Stimulated activated CD8-positive, alpha-beta memory T cell treated with anti-CD3 and anti-CD28 coated beads, Interleukin-12 subunit alpha, Interleukin-12 subunit beta, amount 100 ng/mL, for 24 hours (primary cell): ENCODE measurements at regions not wholly inside any gene's neighbourhood (a gene's known extent, or its start where the extent isn't known, plus 50 kb on each side); places are given as distances from the start of the nearest gene placed in this dataset.

Source experiments
- DNase-seq: peaks from one replicate; pipeline ENCODE4 v3.0.0-alpha.2; 2020; ENCODE audit errors: extremely low read depth

DNA sequence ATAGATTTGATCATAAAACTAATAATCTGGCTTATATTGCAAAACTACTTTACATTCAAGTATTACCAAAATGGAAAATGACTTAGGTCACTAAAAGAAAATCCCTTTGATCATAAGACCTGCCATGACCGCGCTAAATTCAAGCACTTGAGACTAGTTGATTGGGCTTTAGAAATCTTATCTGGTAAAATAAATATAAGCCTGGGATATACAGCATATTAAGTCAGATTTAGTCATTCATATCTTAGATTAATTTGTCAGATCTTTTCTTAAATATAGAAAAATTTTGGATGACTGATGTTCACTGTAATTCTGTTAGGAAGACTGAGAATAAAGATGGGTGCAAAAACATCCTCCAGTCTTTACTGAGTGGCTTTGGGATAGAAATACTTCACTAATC is 450.0 kb downstream of the HTR7 start:
- no peak for DNase-seq

GRCh38 chr10:90412582-90412981 is 445.3 kb downstream of the HTR7 start:
- DNase-seq = no peak

DNA sequence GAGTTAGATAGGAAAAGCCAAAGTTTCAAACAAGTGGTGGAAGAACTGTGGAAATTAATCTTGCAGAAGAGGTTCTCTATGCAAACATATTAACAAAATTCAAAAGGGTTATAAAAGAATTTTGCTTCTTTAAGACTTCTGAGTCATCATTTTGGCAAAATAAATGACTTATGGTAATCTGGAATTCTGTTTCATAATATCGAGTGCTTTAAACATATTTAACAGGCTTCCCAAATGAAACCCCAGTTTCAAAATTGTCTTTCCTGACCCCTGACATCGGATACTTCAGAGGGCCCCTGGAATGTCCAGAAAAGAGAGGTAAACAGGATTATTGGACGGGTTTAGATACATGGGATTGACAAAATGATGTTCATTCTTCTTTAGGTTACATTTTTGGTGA is 444.6 kb downstream of the HTR7 start:
- no peak for DNase-seq

DNA sequence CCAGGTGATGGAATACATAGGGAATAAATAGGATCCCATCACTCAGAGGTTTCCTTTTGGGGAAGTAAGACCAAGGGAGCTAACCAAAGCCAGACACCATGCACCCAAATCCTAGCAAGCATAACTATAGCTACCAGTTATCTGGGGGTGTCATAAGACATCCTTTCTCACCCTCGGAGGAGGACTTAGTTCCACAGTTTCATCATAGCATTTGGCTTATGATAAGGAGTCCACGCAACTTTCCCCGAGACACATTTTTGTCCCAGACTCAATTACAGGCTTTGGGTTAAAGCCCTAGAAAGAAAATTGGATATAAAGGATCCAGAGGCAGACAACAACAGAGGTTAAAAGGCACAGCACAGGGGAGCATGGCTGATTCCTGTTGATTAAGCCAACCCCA is 442.9 kb downstream of the HTR7 start:
- no peak for DNase-seq

DNA sequence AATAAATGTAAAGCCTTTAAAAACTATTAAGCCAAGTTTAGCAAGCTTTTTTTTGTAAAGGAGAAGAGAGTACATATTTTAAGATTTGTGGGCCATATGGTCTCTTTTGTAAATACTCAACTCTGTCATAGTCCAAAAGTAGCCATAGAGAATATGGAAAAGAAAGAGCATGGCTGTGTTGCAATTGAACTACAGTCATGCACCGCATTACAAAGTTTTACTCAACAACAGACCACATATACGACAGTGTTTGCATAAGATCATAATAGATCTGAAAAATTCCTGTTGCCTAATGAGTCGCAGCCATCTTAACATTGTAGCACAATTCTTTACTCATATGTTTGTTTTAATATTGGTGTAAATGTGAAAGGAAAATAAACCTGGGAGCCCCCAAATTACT is 440.8 kb downstream of the HTR7 start:
- DNase-seq = no peak

GRCh38 chr10:90417476-90418210 is 440.2 kb downstream of the HTR7 start:
- no peak for DNase-seq

GRCh38 chr10:90418869-90419652 is 438.8 kb downstream of the HTR7 start:
- no peak for DNase-seq

GRCh38 chr10:90420637-90421318 is 437.1 kb downstream of the HTR7 start:
- DNase-seq = no peak

- no peak for DNase-seq
Measured at GRCh38 chr10:90421874-90422273, 436.0 kb downstream of the HTR7 start.

DNA sequence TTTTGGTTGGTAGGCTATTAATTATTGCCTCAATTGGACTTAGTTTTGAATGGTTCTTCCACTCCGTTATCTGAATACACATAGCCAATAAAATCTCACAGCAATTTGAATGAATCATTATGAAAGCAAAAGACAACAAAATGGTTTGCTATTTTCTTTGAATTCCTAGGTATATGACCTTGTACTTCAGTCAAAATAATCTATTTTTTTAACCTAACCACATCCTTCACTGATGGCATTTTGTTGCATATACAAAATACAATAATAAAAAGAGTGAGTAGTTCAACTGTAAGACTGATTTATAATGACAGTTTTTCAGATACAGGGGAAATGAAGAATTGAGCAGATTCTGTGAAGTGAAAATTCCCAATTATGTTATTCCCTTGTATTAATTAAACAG is 433.1 kb downstream of the HTR7 start:
- no peak for DNase-seq

DNA sequence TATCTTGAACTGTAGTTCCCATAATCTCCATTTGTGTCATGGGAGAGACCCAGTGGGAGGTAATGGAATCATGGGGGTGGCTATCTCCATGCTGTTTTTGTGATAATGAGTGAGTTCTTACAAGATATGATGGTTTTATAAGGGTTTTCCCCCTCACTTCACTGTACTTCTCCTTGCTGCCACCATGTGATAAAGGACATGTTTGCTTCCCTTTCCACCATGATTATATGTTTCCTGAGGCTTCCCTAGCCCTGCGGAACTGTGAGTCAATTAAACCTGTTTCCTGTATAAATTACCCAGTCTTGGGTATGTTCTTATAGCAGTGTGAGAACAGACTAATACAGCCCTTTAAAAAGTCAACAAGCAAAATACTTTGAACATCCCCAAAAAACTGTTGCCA is 427.7 kb downstream of the HTR7 start:
- no peak for DNase-seq

DNA sequence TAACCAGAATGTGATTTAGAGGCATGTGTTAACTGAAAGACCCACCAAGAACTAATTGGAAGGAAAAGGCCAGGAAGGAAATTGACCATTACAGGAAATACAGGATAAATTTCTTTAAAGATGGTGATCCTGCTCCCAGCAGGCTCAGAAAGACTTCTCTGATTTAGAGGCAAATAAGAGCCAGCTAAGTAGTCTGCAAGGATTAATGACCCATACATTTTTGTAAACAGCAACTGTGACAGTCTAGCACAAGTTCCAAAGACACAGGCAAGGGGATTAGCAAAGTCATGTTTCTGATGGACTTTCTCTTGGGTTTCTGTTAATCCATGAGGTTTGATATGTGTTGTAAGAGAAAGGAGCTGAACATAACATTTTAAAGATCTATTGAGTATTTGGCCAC is 425.0 kb downstream of the HTR7 start:
- DNase-seq = no peak

DNA sequence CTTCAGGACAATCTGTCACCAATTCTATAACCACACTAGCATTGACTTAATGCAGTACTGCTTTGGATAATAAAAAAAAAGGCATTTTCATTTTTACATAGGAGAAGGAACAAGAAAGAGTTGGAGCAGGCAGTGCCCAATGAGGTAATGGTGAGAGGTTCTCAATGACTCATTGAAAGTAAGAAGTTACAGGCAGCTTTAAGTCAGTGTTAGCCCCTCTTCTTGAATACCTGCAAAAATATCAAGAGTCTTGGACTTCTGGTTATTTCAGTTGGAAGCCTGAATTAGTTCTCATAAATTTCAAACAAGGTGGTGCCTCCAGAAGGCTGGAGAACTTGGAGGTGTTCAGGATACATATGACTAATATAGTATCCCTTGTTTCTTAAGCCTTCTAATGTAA is 422.5 kb downstream of the HTR7 start:
- no peak for DNase-seq

DNA sequence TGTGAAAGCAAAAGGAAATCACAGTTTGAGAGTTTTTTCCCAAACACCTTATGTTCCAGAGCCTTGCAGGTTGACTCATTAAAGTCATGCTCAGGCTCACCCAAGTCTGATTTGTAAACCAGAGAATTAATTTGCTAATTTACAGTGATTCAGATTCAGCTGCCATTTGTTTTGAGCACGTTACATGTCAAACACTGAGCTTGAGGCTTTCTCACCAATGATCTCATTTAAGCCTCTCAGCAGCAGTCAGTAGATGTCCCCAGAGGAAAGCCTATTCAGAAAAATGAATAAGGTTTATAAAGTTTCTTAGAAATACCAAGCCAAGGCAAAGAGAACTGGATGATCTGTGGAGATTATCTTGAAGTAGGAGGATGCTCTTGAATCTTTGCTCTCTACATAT is 420.4 kb downstream of the HTR7 start:
- no peak for DNase-seq

GRCh38 chr10:90440870-90441269 is 417.0 kb downstream of the HTR7 start:
- no peak for DNase-seq

DNA sequence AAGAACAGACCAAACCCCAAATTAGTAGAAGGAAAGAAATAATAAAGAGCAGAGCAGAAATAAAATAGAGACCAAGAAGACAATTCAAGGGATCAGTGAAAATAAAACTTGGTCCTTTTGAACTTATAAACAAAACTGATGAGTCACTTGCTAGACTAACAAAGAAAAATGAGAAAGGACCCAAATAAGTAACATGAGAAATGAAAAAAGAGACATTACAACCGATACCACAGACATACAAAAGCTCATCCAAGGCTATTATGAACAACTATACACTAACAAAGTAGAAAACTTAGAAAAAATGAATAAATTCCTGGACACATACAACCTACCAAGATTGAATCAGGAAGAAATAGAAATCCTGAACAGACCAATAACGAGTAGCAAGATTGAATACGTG is 414.5 kb downstream of the HTR7 start:
- DNase-seq = no peak

DNA sequence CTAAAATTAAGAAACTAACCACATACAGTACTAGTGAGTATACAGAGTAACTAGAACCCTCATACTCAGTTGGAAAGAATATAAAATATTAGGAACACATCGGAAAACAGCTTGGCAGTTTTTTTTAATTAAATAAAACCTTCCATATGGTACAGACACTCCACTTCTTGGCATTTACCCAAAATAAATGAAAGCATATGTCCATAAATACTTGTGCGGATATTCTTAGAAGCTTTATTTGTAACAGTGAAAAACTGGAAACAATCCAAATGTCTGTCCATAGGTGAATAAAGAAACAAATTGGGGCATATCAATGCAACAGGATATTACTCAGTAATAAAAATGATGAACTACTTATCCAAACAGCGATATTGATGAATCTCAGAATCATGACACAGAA is 410.0 kb downstream of the HTR7 start:
- no peak for DNase-seq

DNA sequence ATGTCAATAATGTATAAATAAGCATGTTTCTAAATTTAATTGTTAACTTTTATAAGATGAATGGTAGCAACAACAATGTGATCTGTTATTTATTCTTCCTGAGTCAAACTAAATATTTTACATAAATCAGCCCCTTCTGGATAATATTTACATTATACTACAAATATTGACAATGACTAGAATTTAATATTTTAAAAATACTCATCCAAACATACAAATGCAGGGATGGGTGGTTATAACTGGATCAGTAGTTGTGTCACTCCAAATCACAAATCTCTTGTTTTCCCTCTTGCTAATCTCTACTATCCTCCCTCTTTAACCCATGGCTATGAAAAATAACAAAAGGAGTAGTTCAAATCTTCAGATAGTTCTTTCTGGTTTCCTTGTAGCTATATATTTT is 407.0 kb downstream of the HTR7 start:
- DNase-seq = no peak

DNA sequence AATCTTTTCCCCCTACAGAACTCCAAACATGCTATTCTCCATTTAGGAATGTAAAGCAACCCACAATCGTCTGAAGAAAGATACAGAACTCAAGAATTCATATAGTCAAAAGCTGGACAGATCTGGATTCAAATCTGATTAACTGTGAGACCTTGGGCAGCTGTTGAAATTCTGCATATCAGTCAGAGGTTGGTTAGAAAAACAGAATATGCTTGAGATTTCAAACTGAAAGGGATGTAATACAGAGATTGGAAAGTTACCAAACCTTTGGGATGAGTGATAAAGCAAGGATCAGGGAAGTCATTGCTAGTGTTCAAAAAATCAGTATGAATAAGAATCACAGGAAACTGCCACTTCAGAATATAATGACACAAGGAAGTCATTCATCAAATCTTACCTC is 406.6 kb downstream of the HTR7 start:
- no peak for DNase-seq

DNA sequence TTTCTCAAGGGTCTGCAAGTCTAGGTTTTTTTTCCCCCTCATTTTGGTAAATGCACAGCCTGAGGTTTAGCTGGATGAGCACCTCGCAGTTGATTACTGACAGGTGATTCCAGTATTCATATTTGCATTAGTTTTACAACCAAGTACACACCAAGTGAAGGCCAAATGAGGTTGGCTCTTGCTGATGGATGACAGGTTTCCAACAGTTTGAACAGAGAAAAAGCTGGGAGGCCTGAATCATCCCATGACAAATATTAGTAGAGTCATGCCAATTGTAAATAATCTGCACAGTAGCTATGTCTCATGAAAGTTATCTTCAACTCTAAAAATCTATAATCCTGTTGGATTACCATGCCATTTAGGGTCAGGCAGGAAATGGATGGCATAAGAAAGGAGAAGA is 399.8 kb downstream of the HTR7 start:
- DNase-seq = no peak

DNA sequence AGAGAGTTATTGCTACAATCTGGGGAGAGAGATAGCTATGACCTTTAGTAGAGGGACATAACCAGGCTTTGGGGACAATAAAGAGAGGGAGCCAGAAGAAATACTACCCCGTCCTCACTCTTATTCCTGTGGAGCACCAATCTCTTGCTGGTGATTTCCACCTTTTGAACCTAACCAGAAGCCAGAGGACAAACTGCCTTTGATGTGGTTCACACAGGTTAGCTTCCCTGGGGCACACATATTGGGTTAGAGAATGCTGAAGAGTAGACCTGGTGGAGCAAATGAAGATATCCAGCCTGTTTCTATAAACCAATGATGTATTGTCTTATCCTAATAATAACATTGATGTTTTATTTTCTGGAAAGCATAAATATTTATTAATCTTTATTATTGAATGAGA is 399.3 kb downstream of the HTR7 start:
- no peak for DNase-seq

GRCh38 chr10:90461437-90462155 is 396.2 kb downstream of the HTR7 start:
- DNase-seq = no peak
